Skeletal muscle tissue (tissue), 3 donors: ENCODE measurements at regions not wholly inside any gene's neighbourhood (a gene's known extent, or its start where the extent isn't known, plus 50 kb on each side); places are given as distances from the start of the nearest gene placed in this dataset.
A peak's percentile ranks its signal among the peaks of the same experiment; 100 is the strongest.
"Not testable (repeated sequence)": the region's sequence is repeated elsewhere in the genome, so short reads cannot be mapped to it uniquely, and the experiment has no call there.

ENCODE experiments used
- H3K27ac ChIP-seq: one replicate; pipeline ENCODE4 v1.7.0; 2013; ENCODE audit warnings: mild to moderate bottlenecking, low read depth, low read length, inconsistent platforms
- H3K27me3 ChIP-seq, 3 donors: one replicate each; pipeline ENCODE4 v1.7.0; 2013; ENCODE audit warnings: low read length in 3 of 3; ENCODE audit not compliant: control insufficient read depth in 3 of 3, insufficient read depth in 3 of 3
- H3K36me3 ChIP-seq, 3 donors: one replicate each; pipeline ENCODE4 v1.7.0; 2013; ENCODE audit warnings: low read length in 3 of 3; ENCODE audit not compliant: control insufficient read depth in 3 of 3, insufficient read depth in 3 of 3
- H3K4me1 ChIP-seq, 3 donors: one replicate each; pipeline ENCODE4 v1.7.0; 2013; ENCODE audit warnings: low read length in 3 of 3, mild to moderate bottlenecking in 3 of 3; ENCODE audit not compliant: control insufficient read depth in 3 of 3, insufficient read depth in 3 of 3
- H3K4me3 ChIP-seq, 3 donors: one replicate each; pipeline ENCODE4 v1.7.0; 2013; ENCODE audit warnings: low read length in 3 of 3
- H3K9ac ChIP-seq, 3 donors: one replicate each; pipeline ENCODE4 v1.7.0; 2013; ENCODE audit warnings: low read length in 3 of 3, mild to moderate bottlenecking in 3 of 3, moderate library complexity in 2 of 3, low read depth in 1 of 3
- H3K9me3 ChIP-seq, 3 donors: one replicate each; pipeline ENCODE4 v1.7.0; 2013; ENCODE audit warnings: low read length in 3 of 3; ENCODE audit not compliant: control insufficient read depth in 3 of 3
- donor health status: Osteomylitis.

- Histone ChIP-seq H3K36me3 (no peaks in the 10 kb centered on the region), H3K4me3 (no peak overlapping the region), H3K4me1 (no peaks in the 10 kb centered on the region), H3K9me3 (peaks cover 0 to under 1% (median 0%) of the 10 kb centered on the region in 3 donors), H3K27me3 (no peaks in the 10 kb centered on the region), H3K27ac (no peak overlapping the region), H3K9ac (no peak overlapping the region)
These were observed 568.6 kb downstream of the CETN3 start for GRCh38 chr5:89840906-89841305.

GRCh38 chr5:89830691-89831090, 578.9 kb downstream of the CETN3 start:
- no peaks in the 10 kb centered on the region for H3K4me1 ChIP-seq
- H3K27ac ChIP-seq = no peak overlapping the region
- H3K36me3 ChIP-seq = no peaks in the 10 kb centered on the region
- peaks cover 0 to under 1% (median 0%) of the 10 kb centered on the region in 3 donors for H3K9me3 ChIP-seq
- no peaks in the 10 kb centered on the region for H3K27me3 ChIP-seq
- H3K9ac ChIP-seq = no peak overlapping the region
- H3K4me3 ChIP-seq = no peak overlapping the region

GRCh38 chr5:89827960-89828359, 581.6 kb downstream of the CETN3 start:
- H3K36me3 ChIP-seq = no peaks in the 10 kb centered on the region
- H3K27ac ChIP-seq = no peak overlapping the region
- H3K4me1 ChIP-seq = no peaks in the 10 kb centered on the region
- no peaks in the 10 kb centered on the region for H3K27me3 ChIP-seq
- no peaks in the 10 kb centered on the region for H3K9me3 ChIP-seq
- peak overlapping the region in 2 of 3 donors; percentile 34 to 38 for H3K4me3 ChIP-seq
- H3K9ac ChIP-seq = no peak overlapping the region

GRCh38 chr5:89827359-89827758, 582.2 kb downstream of the CETN3 start:
- Histone ChIP-seq H3K9me3 (no peaks in the 10 kb centered on the region), H3K27ac (no peak overlapping the region), H3K4me3 (peak overlapping the region in 2 of 3 donors; percentile 34 to 38), H3K4me1 (no peaks in the 10 kb centered on the region), H3K27me3 (no peaks in the 10 kb centered on the region), H3K9ac (peak overlapping the region in 1 of 3 donors; percentile 8), H3K36me3 (no peaks in the 10 kb centered on the region)

- no peaks in the 10 kb centered on the region for H3K36me3 ChIP-seq
- H3K27ac ChIP-seq = no peak overlapping the region
- H3K4me1 ChIP-seq = no peaks in the 10 kb centered on the region
- no peak overlapping the region for H3K4me3 ChIP-seq
- no peak overlapping the region for H3K9ac ChIP-seq
- no peaks in the 10 kb centered on the region for H3K9me3 ChIP-seq
- no peaks in the 10 kb centered on the region for H3K27me3 ChIP-seq
These were observed 582.6 kb downstream of the CETN3 start for GRCh38 chr5:89826938-89827337.

GRCh38 chr5:89823046-89823445, 586.5 kb downstream of the CETN3 start:
- no peak overlapping the region for H3K9ac ChIP-seq
- H3K4me3 ChIP-seq = no peak overlapping the region
- H3K27ac ChIP-seq = no peak overlapping the region
- no peaks in the 10 kb centered on the region for H3K4me1 ChIP-seq
- H3K27me3 ChIP-seq = no peaks in the 10 kb centered on the region
- no peaks in the 10 kb centered on the region for H3K36me3 ChIP-seq
- no peaks in the 10 kb centered on the region for H3K9me3 ChIP-seq

- H3K27ac ChIP-seq = no peak overlapping the region
- no peaks in the 10 kb centered on the region for H3K36me3 ChIP-seq
- H3K27me3 ChIP-seq = no peaks in the 10 kb centered on the region
- no peaks in the 10 kb centered on the region for H3K9me3 ChIP-seq
- no peak overlapping the region for H3K4me3 ChIP-seq
- H3K9ac ChIP-seq = no peak overlapping the region
- no peaks in the 10 kb centered on the region for H3K4me1 ChIP-seq
These were observed 591.7 kb downstream of the CETN3 start for GRCh38 chr5:89817841-89818240.

- H3K36me3 ChIP-seq = no peaks in the 10 kb centered on the region
- no peaks in the 10 kb centered on the region for H3K27me3 ChIP-seq
- H3K9ac ChIP-seq = no peak overlapping the region
- no peak overlapping the region for H3K4me3 ChIP-seq
- no peaks in the 10 kb centered on the region for H3K4me1 ChIP-seq
- no peaks in the 10 kb centered on the region for H3K9me3 ChIP-seq
- no peak overlapping the region for H3K27ac ChIP-seq
These were observed 593.5 kb downstream of the CETN3 start for GRCh38 chr5:89816038-89816437.

GRCh38 chr5:89800735-89801134, 608.8 kb downstream of the CETN3 start:
- H3K4me3 ChIP-seq, H3K36me3 ChIP-seq: not testable (repeated sequence)

GRCh38 chr5:89794504-89794903, 615.1 kb downstream of the CETN3 start:
- H3K9me3 ChIP-seq, H3K4me1 ChIP-seq: not testable (repeated sequence)

More at GRCh38 chr5:89800735-89801134, 608.8 kb downstream of the CETN3 start:
- H3K27me3 ChIP-seq, H3K4me1 ChIP-seq, H3K27ac ChIP-seq, H3K9ac ChIP-seq, H3K9me3 ChIP-seq: not testable (repeated sequence)

GRCh38 chr5:89779734-89780133, 629.8 kb downstream of the CETN3 start:
- not testable (repeated sequence) for H3K9ac ChIP-seq, H3K27me3 ChIP-seq, H3K36me3 ChIP-seq, H3K4me3 ChIP-seq, H3K4me1 ChIP-seq, H3K27ac ChIP-seq
- H3K9me3 ChIP-seq = peaks cover 0 to 11% (median 3%) of the 10 kb centered on the region in 3 donors

More at GRCh38 chr5:89794504-89794903, 615.1 kb downstream of the CETN3 start:
- H3K9ac ChIP-seq, H3K27ac ChIP-seq, H3K27me3 ChIP-seq, H3K36me3 ChIP-seq, H3K4me3 ChIP-seq: not testable (repeated sequence)
